ENCODE measurements at regions not wholly inside any gene's neighbourhood (a gene's known extent, or its start where the extent isn't known, plus 50 kb on each side); places are given as distances from the start of the nearest gene placed in this dataset.

GRCh38 chr1:81695741-81696140 lies 105.0 kb upstream of the ADGRL2 start:
- H3K36me3 ChIP-seq (ENCODE audit: control insufficient read depth, low read depth, low read length), result no peaks in the 10 kb centered on the region
- no peaks in the 10 kb centered on the region for H3K9me3 ChIP-seq (ENCODE audit: control insufficient read depth, low read depth, low read length)
- H3K4me3 ChIP-seq (ENCODE audit: low read length), result no peak overlapping the region
- no peak overlapping the region for H3K27ac ChIP-seq (ENCODE audit: low read length)
- H3K4me1 ChIP-seq (ENCODE audit: control insufficient read depth, low read depth, low read length), result peaks cover 19% of the 10 kb centered on the region
- H3K9ac ChIP-seq (ENCODE audit: low read length), result no peak overlapping the region
- no peaks in the 10 kb centered on the region for H3K27me3 ChIP-seq (ENCODE audit: control insufficient read depth, insufficient read depth, low read length)

- Histone ChIP-seq H3K27ac (ENCODE audit: low read length) (no peak overlapping the region), H3K4me3 (ENCODE audit: low read length) (no peak overlapping the region), H3K9me3 (ENCODE audit: control insufficient read depth, low read depth, low read length) (no peaks in the 10 kb centered on the region), H3K27me3 (ENCODE audit: control insufficient read depth, insufficient read depth, low read length) (no peaks in the 10 kb centered on the region), H3K9ac (ENCODE audit: low read length) (no peak overlapping the region), H3K4me1 (ENCODE audit: control insufficient read depth, low read depth, low read length) (peaks cover 5% of the 10 kb centered on the region), H3K36me3 (ENCODE audit: control insufficient read depth, low read depth, low read length) (no peaks in the 10 kb centered on the region)
Observed at GRCh38 chr1:81693316-81693715, 107.4 kb upstream of the ADGRL2 start.

- H3K9me3 ChIP-seq (ENCODE audit: control insufficient read depth, low read depth, low read length), result no peaks in the 10 kb centered on the region
- no peaks in the 10 kb centered on the region for H3K36me3 ChIP-seq (ENCODE audit: control insufficient read depth, low read depth, low read length)
- no peak overlapping the region for H3K27ac ChIP-seq (ENCODE audit: low read length)
- no peak overlapping the region for H3K4me3 ChIP-seq (ENCODE audit: low read length)
- no peak overlapping the region for H3K9ac ChIP-seq (ENCODE audit: low read length)
- H3K4me1 ChIP-seq (ENCODE audit: control insufficient read depth, low read depth, low read length), result peaks cover 5% of the 10 kb centered on the region
- H3K27me3 ChIP-seq (ENCODE audit: control insufficient read depth, insufficient read depth, low read length), result no peaks in the 10 kb centered on the region
Observed at GRCh38 chr1:81690676-81691453, 109.9 kb upstream of the ADGRL2 start.

- Histone ChIP-seq H3K27me3 (ENCODE audit: control insufficient read depth, insufficient read depth, low read length) (no peaks in the 10 kb centered on the region), H3K4me3 (ENCODE audit: low read length) (no peak overlapping the region), H3K36me3 (ENCODE audit: control insufficient read depth, low read depth, low read length) (no peaks in the 10 kb centered on the region), H3K27ac (ENCODE audit: low read length) (no peak overlapping the region), H3K9ac (ENCODE audit: low read length) (no peak overlapping the region), H3K4me1 (ENCODE audit: control insufficient read depth, low read depth, low read length) (peaks cover 5% of the 10 kb centered on the region), H3K9me3 (ENCODE audit: control insufficient read depth, low read depth, low read length) (no peaks in the 10 kb centered on the region)
Observed at GRCh38 chr1:81689531-81689941, 111.2 kb upstream of the ADGRL2 start.

GRCh38 chr1:81682490-81682889 lies 118.2 kb upstream of the ADGRL2 start:
- Histone ChIP-seq H3K9me3 (ENCODE audit: control insufficient read depth, low read depth, low read length) (no peaks in the 10 kb centered on the region), H3K27ac (ENCODE audit: low read length) (no peak overlapping the region), H3K27me3 (ENCODE audit: control insufficient read depth, insufficient read depth, low read length) (no peaks in the 10 kb centered on the region), H3K4me1 (ENCODE audit: control insufficient read depth, low read depth, low read length) (peaks cover 34% of the 10 kb centered on the region), H3K4me3 (ENCODE audit: low read length) (no peak overlapping the region), H3K36me3 (ENCODE audit: control insufficient read depth, low read depth, low read length) (no peaks in the 10 kb centered on the region), H3K9ac (ENCODE audit: low read length) (no peak overlapping the region)

GRCh38 chr1:81681601-81682266 lies 119.0 kb upstream of the ADGRL2 start:
- H3K4me1 ChIP-seq (ENCODE audit: control insufficient read depth, low read depth, low read length), result peaks cover 34% of the 10 kb centered on the region
- H3K27ac ChIP-seq (ENCODE audit: low read length), result no peak overlapping the region
- H3K9ac ChIP-seq (ENCODE audit: low read length), result no peak overlapping the region

GRCh38 chr1:81681114-81681513 lies 119.6 kb upstream of the ADGRL2 start:
- H3K36me3 ChIP-seq (ENCODE audit: control insufficient read depth, low read depth, low read length), result no peaks in the 10 kb centered on the region
- H3K27me3 ChIP-seq (ENCODE audit: control insufficient read depth, insufficient read depth, low read length), result no peaks in the 10 kb centered on the region
- H3K9me3 ChIP-seq (ENCODE audit: control insufficient read depth, low read depth, low read length), result no peaks in the 10 kb centered on the region
- H3K27ac ChIP-seq (ENCODE audit: low read length), result no peak overlapping the region
- H3K4me3 ChIP-seq (ENCODE audit: low read length), result no peak overlapping the region
- no peak overlapping the region for H3K9ac ChIP-seq (ENCODE audit: low read length)
- peaks cover 34% of the 10 kb centered on the region for H3K4me1 ChIP-seq (ENCODE audit: control insufficient read depth, low read depth, low read length)

More at GRCh38 chr1:81681601-81682266, 119.0 kb upstream of the ADGRL2 start:
- Histone ChIP-seq H3K9me3 (ENCODE audit: control insufficient read depth, low read depth, low read length) (no peaks in the 10 kb centered on the region), H3K4me3 (ENCODE audit: low read length) (no peak overlapping the region), H3K27me3 (ENCODE audit: control insufficient read depth, insufficient read depth, low read length) (no peaks in the 10 kb centered on the region), H3K36me3 (ENCODE audit: control insufficient read depth, low read depth, low read length) (no peaks in the 10 kb centered on the region)

- Histone ChIP-seq H3K9me3 (ENCODE audit: control insufficient read depth, low read depth, low read length) (no peaks in the 10 kb centered on the region), H3K4me1 (ENCODE audit: control insufficient read depth, low read depth, low read length) (peaks cover 34% of the 10 kb centered on the region), H3K36me3 (ENCODE audit: control insufficient read depth, low read depth, low read length) (no peaks in the 10 kb centered on the region), H3K27me3 (ENCODE audit: control insufficient read depth, insufficient read depth, low read length) (no peaks in the 10 kb centered on the region), H3K9ac (ENCODE audit: low read length) (no peak overlapping the region), H3K27ac (ENCODE audit: low read length) (no peak overlapping the region), H3K4me3 (ENCODE audit: low read length) (no peak overlapping the region)
Observed at GRCh38 chr1:81679942-81680341, 120.8 kb upstream of the ADGRL2 start.

GRCh38 chr1:81678779-81679178 lies 122.0 kb upstream of the ADGRL2 start:
- Histone ChIP-seq H3K27me3 (ENCODE audit: control insufficient read depth, insufficient read depth, low read length) (no peaks in the 10 kb centered on the region), H3K9me3 (ENCODE audit: control insufficient read depth, low read depth, low read length) (no peaks in the 10 kb centered on the region), H3K27ac (ENCODE audit: low read length) (no peak overlapping the region), H3K36me3 (ENCODE audit: control insufficient read depth, low read depth, low read length) (no peaks in the 10 kb centered on the region), H3K4me3 (ENCODE audit: low read length) (no peak overlapping the region), H3K4me1 (ENCODE audit: control insufficient read depth, low read depth, low read length) (peaks cover 39% of the 10 kb centered on the region), H3K9ac (ENCODE audit: low read length) (no peak overlapping the region)

GRCh38 chr1:81672766-81673165 lies 128.0 kb upstream of the ADGRL2 start:
- Histone ChIP-seq H3K4me3 (ENCODE audit: low read length) (no peak overlapping the region), H3K9ac (ENCODE audit: low read length) (no peak overlapping the region), H3K9me3 (ENCODE audit: control insufficient read depth, low read depth, low read length) (no peaks in the 10 kb centered on the region)

GRCh38 chr1:81671038-81671437 lies 129.7 kb upstream of the ADGRL2 start:
- no peak overlapping the region for H3K4me3 ChIP-seq (ENCODE audit: low read length)
- no peaks in the 10 kb centered on the region for H3K27me3 ChIP-seq (ENCODE audit: control insufficient read depth, insufficient read depth, low read length)
- no peaks in the 10 kb centered on the region for H3K36me3 ChIP-seq (ENCODE audit: control insufficient read depth, low read depth, low read length)
- no peak overlapping the region for H3K9ac ChIP-seq (ENCODE audit: low read length)
- H3K27ac ChIP-seq (ENCODE audit: low read length), result no peak overlapping the region
- peaks cover 13% of the 10 kb centered on the region for H3K4me1 ChIP-seq (ENCODE audit: control insufficient read depth, low read depth, low read length)
- H3K9me3 ChIP-seq (ENCODE audit: control insufficient read depth, low read depth, low read length), result no peaks in the 10 kb centered on the region

More at GRCh38 chr1:81672766-81673165, 128.0 kb upstream of the ADGRL2 start:
- H3K4me1 ChIP-seq (ENCODE audit: control insufficient read depth, low read depth, low read length), result peaks cover 5% of the 10 kb centered on the region
- H3K27me3 ChIP-seq (ENCODE audit: control insufficient read depth, insufficient read depth, low read length), result no peaks in the 10 kb centered on the region
- no peaks in the 10 kb centered on the region for H3K36me3 ChIP-seq (ENCODE audit: control insufficient read depth, low read depth, low read length)
- H3K27ac ChIP-seq (ENCODE audit: low read length), result no peak overlapping the region

GRCh38 chr1:81670286-81670685 lies 130.4 kb upstream of the ADGRL2 start:
- Histone ChIP-seq H3K27ac (ENCODE audit: low read length) (no peak overlapping the region), H3K27me3 (ENCODE audit: control insufficient read depth, insufficient read depth, low read length) (no peaks in the 10 kb centered on the region), H3K9me3 (ENCODE audit: control insufficient read depth, low read depth, low read length) (no peaks in the 10 kb centered on the region), H3K4me1 (ENCODE audit: control insufficient read depth, low read depth, low read length) (peaks cover 13% of the 10 kb centered on the region), H3K9ac (ENCODE audit: low read length) (no peak overlapping the region), H3K36me3 (ENCODE audit: control insufficient read depth, low read depth, low read length) (no peaks in the 10 kb centered on the region), H3K4me3 (ENCODE audit: low read length) (no peak overlapping the region)

All from iPS-18a (cell line).